Common myeloid progenitor, CD34-positive (primary cell): ENCODE measurements at regions not wholly inside any gene's neighbourhood (a gene's known extent, or its start where the extent isn't known, plus 50 kb on each side); places are given as distances from the start of the nearest gene placed in this dataset.

ENCODE experiments used
- CTCF ChIA-PET: fragments of 350-600 bp; sonication (Branson Sonifier 250); formaldehyde crosslinking; loops from one replicate; lab custom pipeline; 2021; ENCODE audit warnings: antibody characterized with exemption; lab: Charles Lee
- POLR2A ChIA-PET: fragments of 350-600 bp; sonication (Branson Sonifier 250); formaldehyde crosslinking; loops from one replicate; lab custom pipeline; 2021; ENCODE audit warnings: antibody characterized with exemption; lab: Charles Lee
- DNase-seq, 3 donors: peaks; one replicate each; pipeline versions ENCODE4 v3.0.0 to v3.0.0-alpha.2; 2013
- H3K27ac ChIP-seq, 2 experiments: 1 replicate in 1 of 2; 2 replicates in 1 of 2; pipeline ENCODE4 v1.7.0; 2013; ENCODE audit warnings: inconsistent platforms in 2 of 2, low read length in 2 of 2, mild to moderate bottlenecking in 2 of 2, low read depth in 1 of 2, moderate library complexity in 1 of 2; ENCODE audit not compliant: severe bottlenecking in 2 of 2, insufficient read depth in 1 of 2, poor library complexity in 1 of 2
- H3K27me3 ChIP-seq, 5 experiments: replicated peaks in 2 of 5; 1 replicate in 3 of 5; 2 replicates in 2 of 5; pipeline versions ENCODE4 v1.6.1 to v1.7.0; 2013; ENCODE audit warnings: low read length in 4 of 5, mild to moderate bottlenecking in 2 of 5, moderate library complexity in 2 of 5, inconsistent platforms in 1 of 5; ENCODE audit not compliant: insufficient read depth in 5 of 5, control insufficient read depth in 4 of 5
- H3K36me3 ChIP-seq, 4 experiments: 1 replicate in 2 of 4; 2 replicates in 2 of 4; pipeline versions ENCODE4 v1.6.1 to v1.7.0; 2013; ENCODE audit warnings: low read length in 3 of 4, control low read depth in 1 of 4, mild to moderate bottlenecking in 1 of 4; ENCODE audit not compliant: control insufficient read depth in 4 of 4, insufficient read depth in 4 of 4
- H3K4me1 ChIP-seq, 4 experiments: 1 replicate in 3 of 4; 2 replicates in 1 of 4; pipeline versions ENCODE4 v1.6.1 to v1.7.1; 2013; ENCODE audit warnings: low read length in 3 of 4, mild to moderate bottlenecking in 3 of 4, control low read depth in 1 of 4, inconsistent platforms in 1 of 4, moderate library complexity in 1 of 4; ENCODE audit not compliant: control insufficient read depth in 4 of 4, insufficient read depth in 4 of 4; ENCODE audit errors: control extremely low read depth in 1 of 4
- H3K4me3 ChIP-seq, 7 experiments: 1 replicate in 4 of 7; 2 replicates in 3 of 7; pipeline versions ENCODE4 v1.5.1 to v1.7.0; 2013; ENCODE audit warnings: mild to moderate bottlenecking in 7 of 7, low read length in 6 of 7, moderate library complexity in 6 of 7, inconsistent platforms in 2 of 7, low read depth in 2 of 7, control low read depth in 1 of 7; ENCODE audit not compliant: insufficient read depth in 4 of 7, control insufficient read depth in 1 of 7; ENCODE audit errors: extremely low read depth in 1 of 7
- H3K9me3 ChIP-seq, 5 experiments: 1 replicate in 4 of 5; 2 replicates in 1 of 5; pipeline versions ENCODE4 v1.6.1 to v1.7.1; 2013; ENCODE audit warnings: low read length in 4 of 5, mild to moderate bottlenecking in 2 of 5, inconsistent platforms in 1 of 5, low read depth in 1 of 5, moderate library complexity in 1 of 5; ENCODE audit not compliant: control insufficient read depth in 4 of 5, insufficient read depth in 2 of 5; ENCODE audit errors: control extremely low read depth in 1 of 5
- WGBS: methylation state at CpG from one replicate; pipeline ENCODE4 v1.1.5; 2013; ENCODE audit not compliant: insufficient coverage; 5-methylcytosine and 5-hydroxymethylcytosine counted together

- H3K27me3 ChIP-seq: no peaks in the 10 kb centered on the region
- H3K9me3 ChIP-seq: no peaks in the 10 kb centered on the region
- ChIA-PET CTCF (no interaction called here), POLR2A (no interaction called here)
- H3K27ac ChIP-seq: no peak overlapping the region
- H3K4me3 ChIP-seq: no peak overlapping the region
- DNase-seq: no peak
- no CpG with 5 or more reads among the region's 1 CpG for WGBS
- no peaks in the 10 kb centered on the region for H3K36me3 ChIP-seq
- H3K4me1 ChIP-seq: no peaks in the 10 kb centered on the region
Observed at GRCh38 chr7:84482476-84482875, 287.9 kb upstream of the SEMA3A start.

- H3K9me3 ChIP-seq: no peaks in the 10 kb centered on the region
- POLR2A ChIA-PET: no interaction called here
- CTCF ChIA-PET: interaction anchor here (1.0 kb wide), 1 partner anchor 9 kb away, joined by 3 read pairs; no protein-coding TSS in a partner anchor
- no peak overlapping the region for H3K27ac ChIP-seq
- no peaks in the 10 kb centered on the region for H3K27me3 ChIP-seq
- no peak for DNase-seq
- no peaks in the 10 kb centered on the region for H3K4me1 ChIP-seq
- no peaks in the 10 kb centered on the region for H3K36me3 ChIP-seq
- H3K4me3 ChIP-seq: no peak overlapping the region
- no CpG with 5 or more reads among the region's 1 CpG for WGBS
Observed at GRCh38 chr7:84479059-84479458, 284.5 kb upstream of the SEMA3A start.

GRCh38 chr7:84477786-84478478, 283.3 kb upstream of the SEMA3A start:
- 100% methylated on average over 1 of the region's 4 CpGs for WGBS
- DNase-seq: no peak
- Histone ChIP-seq H3K27me3 (no peaks in the 10 kb centered on the region), H3K9me3 (no peaks in the 10 kb centered on the region), H3K4me3 (no peak overlapping the region), H3K4me1 (no peaks in the 10 kb centered on the region), H3K36me3 (no peaks in the 10 kb centered on the region), H3K27ac (no peak overlapping the region)
- POLR2A ChIA-PET: no interaction called here
- CTCF ChIA-PET: no interaction called here

DNA sequence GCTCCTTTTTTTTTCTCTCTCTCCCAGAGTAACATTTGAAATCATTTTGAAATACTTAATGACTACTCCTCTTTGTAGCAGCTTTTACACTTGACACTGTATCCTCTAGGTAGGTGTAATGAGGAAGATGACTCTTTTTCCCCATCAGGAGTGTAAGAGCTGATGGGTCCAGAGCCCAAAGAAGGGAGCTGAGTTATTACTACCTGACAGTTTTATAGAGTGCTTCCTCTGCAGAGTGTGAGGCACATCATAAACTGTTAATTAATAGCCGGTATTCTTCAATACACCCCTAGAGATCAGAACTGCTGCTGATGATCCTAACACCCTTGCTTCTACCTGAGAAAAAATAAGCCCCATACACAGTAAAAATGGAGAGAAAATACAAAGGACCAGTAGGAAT, 279.8 kb upstream of the SEMA3A start:
- Histone ChIP-seq H3K36me3 (no peaks in the 10 kb centered on the region), H3K9me3 (no peaks in the 10 kb centered on the region), H3K4me3 (no peak overlapping the region), H3K4me1 (no peaks in the 10 kb centered on the region), H3K27ac (no peak overlapping the region), H3K27me3 (no peaks in the 10 kb centered on the region)
- ChIA-PET POLR2A (no interaction called here), CTCF (no interaction called here)
- no CpG with 5 or more reads among the region's 1 CpG for WGBS
- no peak for DNase-seq

DNA sequence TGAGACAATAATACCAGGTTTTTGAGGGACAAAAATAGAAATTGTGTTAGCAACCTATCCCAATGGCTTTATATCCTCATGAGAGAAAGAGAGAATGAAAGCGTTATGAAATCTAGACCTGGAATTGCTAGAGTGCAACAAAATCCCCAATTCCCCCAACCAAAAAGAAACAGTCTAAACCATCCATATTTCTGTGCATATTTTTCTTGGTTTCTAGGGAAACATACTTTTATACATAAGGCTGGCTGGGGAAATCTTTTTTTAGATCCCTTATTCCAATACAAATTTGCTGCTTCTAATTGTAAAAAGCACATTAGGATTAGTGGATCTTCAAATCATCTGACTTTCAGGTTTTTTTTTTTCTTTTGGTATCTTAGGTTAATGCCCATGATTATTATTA, 277.0 kb upstream of the SEMA3A start:
- Histone ChIP-seq H3K27me3 (no peaks in the 10 kb centered on the region), H3K9me3 (no peaks in the 10 kb centered on the region), H3K27ac (no peak overlapping the region), H3K4me1 (no peaks in the 10 kb centered on the region), H3K4me3 (no peak overlapping the region), H3K36me3 (no peaks in the 10 kb centered on the region)
- no peak for DNase-seq
- ChIA-PET POLR2A (no interaction called here), CTCF (no interaction called here)
- WGBS: no CpG with 5 or more reads among the region's 1 CpG

DNA sequence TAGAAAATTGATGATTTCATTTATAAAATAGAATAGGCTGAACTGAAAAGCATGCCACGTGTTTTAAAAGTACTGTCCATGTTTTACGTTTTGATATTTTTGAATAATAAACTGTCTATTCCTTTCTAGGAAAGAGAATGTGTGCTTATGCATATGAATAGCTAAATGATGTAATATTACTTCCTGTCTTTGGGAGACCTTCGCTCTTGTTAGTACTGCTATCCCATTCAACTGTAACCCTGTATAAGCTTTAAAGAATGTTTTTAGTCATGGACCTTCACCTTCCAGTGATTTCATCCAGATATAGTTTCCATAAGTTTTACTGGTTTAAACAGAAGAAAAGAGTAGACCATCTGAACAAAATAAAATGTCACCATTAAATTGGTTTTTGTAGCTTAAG, 274.4 kb upstream of the SEMA3A start:
- ChIA-PET POLR2A (no interaction called here), CTCF (no interaction called here)
- Histone ChIP-seq H3K27ac (no peak overlapping the region), H3K4me3 (no peak overlapping the region), H3K9me3 (no peaks in the 10 kb centered on the region), H3K4me1 (no peaks in the 10 kb centered on the region), H3K27me3 (no peaks in the 10 kb centered on the region), H3K36me3 (no peaks in the 10 kb centered on the region)
- DNase-seq: no peak
- WGBS: 100% methylated on average over 2 of the region's 3 CpGs

- DNase-seq: no peak
- Histone ChIP-seq H3K36me3 (no peaks in the 10 kb centered on the region), H3K4me3 (no peak overlapping the region), H3K27ac (no peak overlapping the region), H3K9me3 (no peaks in the 10 kb centered on the region), H3K27me3 (no peaks in the 10 kb centered on the region), H3K4me1 (no peaks in the 10 kb centered on the region)
- ChIA-PET POLR2A (no interaction called here), CTCF (no interaction called here)
Observed at GRCh38 chr7:84462259-84462658, 267.7 kb upstream of the SEMA3A start.
